H1 (cell line): ENCODE measurements at regions not wholly inside any gene's neighbourhood (a gene's known extent, or its start where the extent isn't known, plus 50 kb on each side); places are given as distances from the start of the nearest gene placed in this dataset.

Source experiments
- CTCF ChIA-PET: fragments of 300-600 bp; sonication (Branson Sonifier 250); formaldehyde crosslinking; loops from one replicate; lab custom pipeline; 2021; ENCODE audit not compliant: partially characterized antibody; lab: Charles Lee
- POLR2A ChIA-PET: fragments of 300-600 bp; sonication (Branson Sonifier 250); formaldehyde crosslinking; loops from one replicate; lab custom pipeline; 2021; ENCODE audit warnings: inconsistent platforms; ENCODE audit not compliant: partially characterized antibody; lab: Charles Lee
- DNase-seq, 2 experiments: peaks; one replicate each; pipeline versions ENCODE4 v3.0.0 to v3.0.0-alpha.2; 2010 to 2022; ENCODE audit warnings: low spot score in 2 of 2, low read depth in 1 of 2, mixed read lengths in 1 of 2
- FAIRE-seq: peaks from 2 replicates; lab custom pipeline; 2011; peaks lifted over from hg19 to GRCh38; lab: Jason Lieb, UNC
- H2AFZ ChIP-seq: 2 replicates; pipeline ENCODE4 v1.8.1; 2012; ENCODE audit warnings: low read length, inconsistent platforms
- H2AK5ac ChIP-seq: 2 replicates; pipeline ENCODE4 v1.6.1; 2013; ENCODE audit warnings: low read depth, low read length
- H2BK120ac ChIP-seq: replicated peaks from 2 replicates; pipeline ENCODE3; 2013; ENCODE audit warnings: low read depth, low read length, inconsistent platforms
- H2BK12ac ChIP-seq: 2 replicates; pipeline ENCODE4 v1.6.1; 2013; ENCODE audit warnings: low read depth, low read length
- H2BK15ac ChIP-seq: 2 replicates; pipeline ENCODE4 v1.6.1; 2013; ENCODE audit warnings: low read length
- H2BK20ac ChIP-seq: 2 replicates; pipeline ENCODE4 v1.6.1; 2013; ENCODE audit warnings: low read length
- H2BK5ac ChIP-seq: 2 replicates; pipeline ENCODE4 v1.6.1; 2013; ENCODE audit warnings: low read depth, low read length
- H3K14ac ChIP-seq: 2 replicates; pipeline ENCODE4 v1.6.1; 2013; ENCODE audit warnings: inconsistent platforms; ENCODE audit not compliant: insufficient read length
- H3K18ac ChIP-seq: 2 replicates; pipeline ENCODE4 v1.6.1; 2013; ENCODE audit warnings: low read length; ENCODE audit errors: extremely low read depth
- H3K23ac ChIP-seq: 2 replicates; pipeline ENCODE4 v1.6.1; 2013; ENCODE audit warnings: inconsistent platforms; ENCODE audit not compliant: insufficient read length
- H3K23me2 ChIP-seq: 2 replicates; pipeline ENCODE4 v1.6.1; 2013; ENCODE audit warnings: low read depth, low read length
- H3K27ac ChIP-seq: 2 replicates; pipeline ENCODE4 v1.6.1; 2011; ENCODE audit warnings: low read depth, low read length, inconsistent platforms
- H3K27me3 ChIP-seq, 4 experiments: replicated peaks in 1 of 4; 1 replicate in 1 of 4; 2 replicates in 3 of 4; pipeline versions ENCODE4 v1.6.1 to v1.8.1; 2011 to 2013; ENCODE audit warnings: low read length in 3 of 4, mild to moderate bottlenecking in 3 of 4, inconsistent platforms in 2 of 4, mixed read lengths in 2 of 4, moderate library complexity in 1 of 4; ENCODE audit not compliant: control insufficient read depth in 3 of 4, insufficient read depth in 3 of 4; ENCODE audit errors: extremely low read depth in 1 of 4
- H3K36me3 ChIP-seq, 4 experiments: 2 replicates each; pipeline versions ENCODE4 v1.6.1 to v1.8.1; 2011 to 2013; ENCODE audit warnings: mild to moderate bottlenecking in 4 of 4, low read length in 3 of 4, moderate library complexity in 2 of 4, control low read depth in 1 of 4, inconsistent platforms in 1 of 4; ENCODE audit not compliant: insufficient read depth in 4 of 4, control insufficient read depth in 2 of 4
- H3K4ac ChIP-seq: replicated peaks from 2 replicates; pipeline ENCODE3; 2013; ENCODE audit warnings: low read length, low read depth, mixed read lengths, inconsistent platforms; ENCODE audit not compliant: insufficient read length
- H3K4me1 ChIP-seq, 4 experiments: replicated peaks in 1 of 4; 1 replicate in 1 of 4; 2 replicates in 3 of 4; pipeline versions ENCODE4 v1.6.1 to v1.8.1; 2011 to 2013; ENCODE audit warnings: low read length in 3 of 4, inconsistent platforms in 2 of 4, mixed read lengths in 1 of 4; ENCODE audit not compliant: insufficient read depth in 4 of 4, control insufficient read depth in 3 of 4
- H3K4me2 ChIP-seq, 2 experiments: 2 replicates each; pipeline versions ENCODE4 v1.6.1 to v1.8.1; 2011 to 2013; ENCODE audit warnings: low read depth in 2 of 2, low read length in 2 of 2, control low read depth in 1 of 2, inconsistent platforms in 1 of 2, mild to moderate bottlenecking in 1 of 2; ENCODE audit not compliant: insufficient read depth in 1 of 2
- H3K4me3 ChIP-seq, 4 experiments: fragments of 200-600, 300-600 bp in 1 of 4; sonication (generic), shearing (Covaris generic), sonication (Bioruptor Twin) in 1 of 4; 2 replicates each; pipeline versions ENCODE4 v1.5.1 to v1.8.1; 2011 to 2016; ENCODE audit warnings: low read length in 4 of 4, low read depth in 3 of 4, control low read depth in 2 of 4, inconsistent platforms in 2 of 4, mild to moderate bottlenecking in 2 of 4, mixed read lengths in 1 of 4, moderate library complexity in 1 of 4; ENCODE audit not compliant: insufficient read depth in 2 of 4; ENCODE audit errors: extremely low read depth in 1 of 4
- H3K56ac ChIP-seq: replicated peaks from 2 replicates; pipeline ENCODE3; 2013; ENCODE audit warnings: low read depth, mild to moderate bottlenecking, mixed read lengths, low read length, inconsistent platforms; ENCODE audit not compliant: insufficient read length
- H3K79me1 ChIP-seq: 2 replicates; pipeline ENCODE4 v1.6.1; 2013; ENCODE audit warnings: low read depth, low read length, control low read depth
- H3K79me2 ChIP-seq, 2 experiments: 2 replicates each; pipeline versions ENCODE4 v1.6.1 to v1.8.1; 2012 to 2013; ENCODE audit warnings: low read length in 2 of 2, mild to moderate bottlenecking in 2 of 2, inconsistent platforms in 1 of 2; ENCODE audit not compliant: insufficient read depth in 2 of 2, control insufficient read depth in 1 of 2
- H3K9ac ChIP-seq, 4 experiments: replicated peaks in 1 of 4; 1 replicate in 1 of 4; 2 replicates in 3 of 4; pipeline versions ENCODE4 v1.6.1 to v1.8.1; 2011 to 2013; ENCODE audit warnings: low read depth in 3 of 4, low read length in 3 of 4, control low read depth in 2 of 4, mild to moderate bottlenecking in 2 of 4, moderate library complexity in 2 of 4, inconsistent platforms in 1 of 4; ENCODE audit errors: extremely low read depth in 1 of 4
- H3K9me3 ChIP-seq, 2 experiments: 2 replicates each; pipeline versions ENCODE4 v1.6.1 to v1.8.1; 2012 to 2013; ENCODE audit warnings: mild to moderate bottlenecking in 2 of 2, moderate library complexity in 2 of 2, control low read depth in 1 of 2, inconsistent platforms in 1 of 2, low read depth in 1 of 2, low read length in 1 of 2, mixed read lengths in 1 of 2; ENCODE audit not compliant: insufficient read depth in 2 of 2
- H4K20me1 ChIP-seq, 2 experiments: replicated peaks in 1 of 2; 2 replicates each; pipeline versions ENCODE3 to v1.8.1; 2011 to 2013; ENCODE audit warnings: inconsistent platforms in 2 of 2, low read length in 2 of 2, mild to moderate bottlenecking in 1 of 2; ENCODE audit not compliant: insufficient read depth in 2 of 2, control insufficient read depth in 1 of 2
- H4K5ac ChIP-seq: 2 replicates; pipeline ENCODE4 v1.6.1; 2013; ENCODE audit warnings: low read length, low read depth, mixed read lengths, inconsistent platforms; ENCODE audit not compliant: insufficient read length
- H4K8ac ChIP-seq: 2 replicates; pipeline ENCODE4 v1.8.0; 2013; ENCODE audit warnings: mild to moderate bottlenecking, moderate library complexity, low read length, inconsistent platforms; ENCODE audit not compliant: insufficient read depth; ENCODE audit errors: extremely low read depth
- H4K91ac ChIP-seq: replicated peaks from 2 replicates; pipeline ENCODE3; 2013; ENCODE audit warnings: low read length, mixed read lengths, inconsistent platforms; ENCODE audit not compliant: insufficient read length
- BACH1 ChIP-seq: IDR thresholded peaks from 2 replicates; pipeline ENCODE4 v1.6.1; 2012; ENCODE audit warnings: low read length, improper control_type of control experiment
- BRCA1 ChIP-seq: IDR thresholded peaks from 2 replicates; pipeline ENCODE4 v1.6.1; 2012; ENCODE audit warnings: low read depth, low read length, improper control_type of control experiment
- CBX8 ChIP-seq: fragments of 300-800, 300-1000 bp; sonication (generic); IDR thresholded peaks from 2 replicates; pipeline ENCODE4 v1.7.1; 2016; ENCODE audit warnings: low read depth, low read length, borderline replicate concordance
- CHD1 ChIP-seq: IDR thresholded peaks from 2 replicates; pipeline ENCODE4 v1.6.1; 2012; ENCODE audit warnings: low read depth, low read length, improper control_type of control experiment
- GABPA ChIP-seq: IDR thresholded peaks from 2 replicates; pipeline ENCODE4 v1.6.1; 2011; ENCODE audit warnings: mild to moderate bottlenecking, low read length, moderate library complexity, borderline replicate concordance; ENCODE audit not compliant: insufficient read depth
- GTF2F1 ChIP-seq: IDR thresholded peaks from 2 replicates; pipeline ENCODE4 v1.6.1; 2012; ENCODE audit warnings: low read depth, low read length, improper control_type of control experiment, borderline replicate concordance
- JUND ChIP-seq: IDR thresholded peaks from 2 replicates; pipeline ENCODE4 v1.6.1; 2011; ENCODE audit warnings: mild to moderate bottlenecking, improper control_type of control experiment, low read length
- KDM1A ChIP-seq: fragments of 200-600, 300-600 bp; sonication (generic); IDR thresholded peaks from 2 replicates; pipeline ENCODE4 v1.7.1; 2016; ENCODE audit warnings: mild to moderate bottlenecking, low read length, borderline replicate concordance
- KDM5A ChIP-seq: fragments of 200-600 bp; IDR thresholded peaks from 2 replicates; pipeline ENCODE4 v1.7.1; 2012; ENCODE audit warnings: mild to moderate bottlenecking, low read length, inconsistent platforms, mixed read lengths
- MAFK ChIP-seq: IDR thresholded peaks from 2 replicates; pipeline ENCODE4 v1.6.1; 2012; ENCODE audit warnings: low read depth, mild to moderate bottlenecking, improper control_type of control experiment, low read length
- SIN3A ChIP-seq, 2 experiments: IDR thresholded peaks in 1 of 2; conservative IDR thresholded peaks in 1 of 2; 2 replicates each; pipeline ENCODE4 v1.6.1; 2011 to 2012; ENCODE audit warnings: low read length in 2 of 2, improper control_type of control experiment in 1 of 2, low read depth in 1 of 2, mild to moderate bottlenecking in 1 of 2
- SP1 ChIP-seq: IDR thresholded peaks from 2 replicates; pipeline ENCODE4 v1.6.1; 2011; ENCODE audit warnings: low read depth, low read length
- TBP ChIP-seq: IDR thresholded peaks from 2 replicates; pipeline ENCODE4 v1.6.1; 2011; ENCODE audit warnings: low read depth, low read length, improper control_type of control experiment
- ZNF274 ChIP-seq: IDR thresholded peaks from 2 replicates; pipeline ENCODE4 v1.7.0; 2012; ENCODE audit warnings: low read length, borderline replicate concordance; ENCODE audit errors: extremely low read depth
- WGBS, 2 experiments: shearing (Covaris generic) in 1 of 2; methylation state at CpG; one replicate each; pipeline versions ENCODE4 v1.1.6 to v1.1.7; 2013 to 2015; ENCODE audit warnings: low lambda C conversion rate in 2 of 2, mixed read lengths in 2 of 2, inconsistent platforms in 1 of 2, low coverage in 1 of 2, missing lambda C conversion rate in 1 of 2; ENCODE audit not compliant: insufficient replicate concordance in 2 of 2, insufficient coverage in 1 of 2, insufficient read length in 1 of 2; ENCODE audit errors: extremely low coverage in 1 of 2, missing lambda C conversion rate in 1 of 2; 5-methylcytosine and 5-hydroxymethylcytosine counted together
- TF ChIP-seq, protein P1 (sequence below): IDR thresholded peaks from 2 replicates; pipeline ENCODE4 v1.6.1; 2011; ENCODE audit warnings: low read depth, mild to moderate bottlenecking, low read length; ENCODE audit not compliant: insufficient read depth
- TF ChIP-seq, protein P2 (sequence below): IDR thresholded peaks from 2 replicates; pipeline ENCODE4 v1.6.1; 2012; ENCODE audit warnings: inconsistent platforms

DNA sequence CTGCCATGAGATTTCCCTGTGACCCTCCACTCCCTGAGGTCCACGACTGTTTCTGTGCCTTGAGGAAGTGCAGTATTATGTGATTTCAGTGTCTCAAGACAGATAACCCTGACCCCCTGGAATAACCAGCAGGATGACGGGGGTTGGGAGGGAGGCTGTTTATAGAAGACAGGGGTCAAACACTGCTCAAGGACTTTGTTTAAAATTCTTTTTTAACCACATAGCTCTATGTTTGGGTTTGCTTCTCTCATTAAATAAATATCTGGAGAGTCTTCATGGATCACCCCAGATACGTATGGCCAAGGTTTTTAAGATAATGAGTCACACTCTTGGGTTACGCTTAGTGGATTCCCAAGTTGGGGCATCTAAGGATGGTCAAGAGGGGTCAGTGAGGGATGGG, 523.8 kb upstream of the TNP1 start:
- no peak overlapping the region for H4K8ac ChIP-seq
- H4K20me1 ChIP-seq: no peaks in the 10 kb centered on the region
- no peak overlapping the region for H3K56ac ChIP-seq
- H2BK120ac ChIP-seq: no peak overlapping the region
- H4K91ac ChIP-seq: no peak overlapping the region
- H3K9ac ChIP-seq: no peak overlapping the region
- H2AK5ac ChIP-seq: no peak overlapping the region
- H2AFZ ChIP-seq: no peak overlapping the region
- WGBS, 2 experiments: 92% methylated on average over 4 of the region's 4 CpGs; no CpG with 5 or more reads in 1 of the 2 experiments
- no peak for FAIRE-seq
- no peak overlapping the region for H3K4me2 ChIP-seq
- H2BK12ac ChIP-seq: no peak overlapping the region
- H3K18ac ChIP-seq: no peak overlapping the region
- H3K27me3 ChIP-seq: no peaks in the 10 kb centered on the region
- no peak overlapping the region for H3K14ac ChIP-seq
- no peaks in the 10 kb centered on the region for H3K79me1 ChIP-seq
- no peak overlapping the region for H3K27ac ChIP-seq
- DNase-seq: no peak
- no peaks in the 10 kb centered on the region for H3K23me2 ChIP-seq
- POLR2A ChIA-PET: no interaction called here
- H3K4me3 ChIP-seq: no peak overlapping the region
- H3K36me3 ChIP-seq: no peaks in the 10 kb centered on the region
- no peak overlapping the region for H4K5ac ChIP-seq
- no peaks in the 10 kb centered on the region for H3K4me1 ChIP-seq
- no peaks in the 10 kb centered on the region for H3K9me3 ChIP-seq
- CTCF ChIA-PET: no interaction called here
- H3K79me2 ChIP-seq: no peaks in the 10 kb centered on the region
- H2BK5ac ChIP-seq: no peak overlapping the region
- H3K23ac ChIP-seq: no peak overlapping the region
- no peak overlapping the region for H2BK15ac ChIP-seq
- H2BK20ac ChIP-seq: no peak overlapping the region
- H3K4ac ChIP-seq: no peak overlapping the region
- TF ChIP-seq TBP (no peak), ZNF274 (no peak), GABPA (no peak), CHD1 (no peak), SIN3A (conservative IDR thresholded peaks at IDR 0.05 in 1 of 2, IDR thresholded peaks at IDR 0.05 in 1 of 2; ENCODE audit: low read depth in 1 of 2, low read length in 2 of 2) (no peak), KDM5A (no peak), KDM1A (no peak), CBX8 (no peak), BRCA1 (no peak), BACH1 (no peak), JUND (no peak), SP1 (no peak), GTF2F1 (no peak), MAFK (no peak)
- TF ChIP-seq, protein P1, sequence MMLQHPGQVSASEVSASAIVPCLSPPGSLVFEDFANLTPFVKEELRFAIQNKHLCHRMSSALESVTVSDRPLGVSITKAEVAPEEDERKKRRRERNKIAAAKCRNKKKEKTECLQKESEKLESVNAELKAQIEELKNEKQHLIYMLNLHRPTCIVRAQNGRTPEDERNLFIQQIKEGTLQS: no peak
- TF ChIP-seq, protein P2, sequence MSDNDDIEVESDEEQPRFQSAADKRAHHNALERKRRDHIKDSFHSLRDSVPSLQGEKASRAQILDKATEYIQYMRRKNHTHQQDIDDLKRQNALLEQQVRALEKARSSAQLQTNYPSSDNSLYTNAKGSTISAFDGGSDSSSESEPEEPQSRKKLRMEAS: no peak
